ENCODE measurements at regions not wholly inside any gene's neighbourhood (a gene's known extent, or its start where the extent isn't known, plus 50 kb on each side); places are given as distances from the start of the nearest gene placed in this dataset.

DNA sequence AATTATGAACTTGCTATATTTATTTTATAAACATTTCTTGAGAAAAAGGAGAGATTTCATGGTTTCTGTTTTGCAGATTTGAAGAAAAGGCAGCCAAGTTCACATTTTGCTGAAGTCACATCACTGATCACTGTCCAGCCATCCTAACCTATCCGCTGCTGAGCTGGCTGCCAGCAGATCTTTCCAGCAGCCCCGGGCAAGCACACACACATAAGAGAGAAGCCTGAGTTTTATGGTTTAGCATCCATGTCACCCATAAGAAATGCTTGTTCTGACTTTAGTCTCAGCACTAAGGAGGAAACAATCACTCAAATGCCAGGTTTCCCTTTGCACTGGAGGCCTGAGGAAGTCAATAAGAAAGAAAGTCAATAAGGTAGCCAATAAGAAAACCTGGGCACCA lies 287.1 kb downstream of the SMOC2 start:
- no peak overlapping the region for H3K4me2 ChIP-seq
- no peaks in the 10 kb centered on the region for H3F3A ChIP-seq (replicated peaks; ENCODE audit: insufficient read depth)
- no peak for DNase-seq
- 39% methylated on average over 2 of the region's 2 CpGs for WGBS (ENCODE audit: low lambda C conversion rate)
- ChIA-PET POLR2A (no interaction called here), CTCF (interaction anchor here (0.6 kb wide), 1 partner anchor 15 kb away, joined by 3 read pairs; no protein-coding TSS in a partner anchor)
- H3K9me3 ChIP-seq, result no peaks in the 10 kb centered on the region
- no peak overlapping the region for H3K27ac ChIP-seq (ENCODE audit: low read depth in 2 of 2, low read length in 1 of 2)
- no peak overlapping the region for H3K9ac ChIP-seq
- no peaks in the 10 kb centered on the region for H3K36me3 ChIP-seq (replicated peaks in 1 of 2; ENCODE audit: control insufficient read depth in 1 of 2, insufficient read depth in 2 of 2, low read length in 1 of 2)
- no peaks in the 10 kb centered on the region for H3K9me2 ChIP-seq
- H4K20me1 ChIP-seq (ENCODE audit: insufficient read depth), result no peaks in the 10 kb centered on the region
- H3K27me3 ChIP-seq (ENCODE audit: insufficient read depth), result no peaks in the 10 kb centered on the region
- H2AFZ ChIP-seq (ENCODE audit: low read depth), result no peak overlapping the region
- no peak overlapping the region for H3K4me3 ChIP-seq (ENCODE audit: low read depth in 2 of 2, low read length in 1 of 2)
- H3K4me1 ChIP-seq (ENCODE audit: control insufficient read depth in 1 of 2, insufficient read depth in 2 of 2, low read depth in 1 of 2, low read length in 1 of 2), result peaks cover 0 to 3% of the 10 kb centered on the region in 2 experiments; a peak in 2 of 4 replicates
- H3K79me2 ChIP-seq (ENCODE audit: insufficient read depth), result no peaks in the 10 kb centered on the region
- TF ChIP-seq, protein P1, sequence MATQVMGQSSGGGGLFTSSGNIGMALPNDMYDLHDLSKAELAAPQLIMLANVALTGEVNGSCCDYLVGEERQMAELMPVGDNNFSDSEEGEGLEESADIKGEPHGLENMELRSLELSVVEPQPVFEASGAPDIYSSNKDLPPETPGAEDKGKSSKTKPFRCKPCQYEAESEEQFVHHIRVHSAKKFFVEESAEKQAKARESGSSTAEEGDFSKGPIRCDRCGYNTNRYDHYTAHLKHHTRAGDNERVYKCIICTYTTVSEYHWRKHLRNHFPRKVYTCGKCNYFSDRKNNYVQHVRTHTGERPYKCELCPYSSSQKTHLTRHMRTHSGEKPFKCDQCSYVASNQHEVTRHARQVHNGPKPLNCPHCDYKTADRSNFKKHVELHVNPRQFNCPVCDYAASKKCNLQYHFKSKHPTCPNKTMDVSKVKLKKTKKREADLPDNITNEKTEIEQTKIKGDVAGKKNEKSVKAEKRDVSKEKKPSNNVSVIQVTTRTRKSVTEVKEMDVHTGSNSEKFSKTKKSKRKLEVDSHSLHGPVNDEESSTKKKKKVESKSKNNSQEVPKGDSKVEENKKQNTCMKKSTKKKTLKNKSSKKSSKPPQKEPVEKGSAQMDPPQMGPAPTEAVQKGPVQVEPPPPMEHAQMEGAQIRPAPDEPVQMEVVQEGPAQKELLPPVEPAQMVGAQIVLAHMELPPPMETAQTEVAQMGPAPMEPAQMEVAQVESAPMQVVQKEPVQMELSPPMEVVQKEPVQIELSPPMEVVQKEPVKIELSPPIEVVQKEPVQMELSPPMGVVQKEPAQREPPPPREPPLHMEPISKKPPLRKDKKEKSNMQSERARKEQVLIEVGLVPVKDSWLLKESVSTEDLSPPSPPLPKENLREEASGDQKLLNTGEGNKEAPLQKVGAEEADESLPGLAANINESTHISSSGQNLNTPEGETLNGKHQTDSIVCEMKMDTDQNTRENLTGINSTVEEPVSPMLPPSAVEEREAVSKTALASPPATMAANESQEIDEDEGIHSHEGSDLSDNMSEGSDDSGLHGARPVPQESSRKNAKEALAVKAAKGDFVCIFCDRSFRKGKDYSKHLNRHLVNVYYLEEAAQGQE (IDR thresholded peaks at IDR 0.05; ENCODE audit: low read depth, low read length), result no peak
- TF ChIP-seq POLR2AphosphoS5 (IDR thresholded peaks at IDR 0.05; ENCODE audit: low read depth, low read length) (no peak), SIN3A (IDR thresholded peaks at IDR 0.05; ENCODE audit: borderline replicate concordance, low read depth, low read length) (no peak), FOXM1 (IDR thresholded peaks at IDR 0.05; ENCODE audit: low read depth) (no peak), RXRA (IDR thresholded peaks at IDR 0.05; ENCODE audit: borderline replicate concordance, low read depth) (no peak), SMC3 (IDR thresholded peaks at IDR 0.05; ENCODE audit: low read depth, low read length) (no peak), NRF1 (IDR thresholded peaks at IDR 0.05; ENCODE audit: low read depth, low read length) (no peak), FOXJ3 (CRISPR knock-in tag; IDR thresholded peaks at IDR 0.05) (no peak), GATA2 (CRISPR knock-in tag; IDR thresholded peaks at IDR 0.05) (no peak), MXI1 (IDR thresholded peaks at IDR 0.05; ENCODE audit: low read depth, low read length) (no peak), RAD21 (IDR thresholded peaks at IDR 0.05; ENCODE audit: low read length) (no peak), RFX5 (IDR thresholded peaks at IDR 0.05; ENCODE audit: low read length) (no peak), EZH2phosphoT487 (IDR thresholded peaks at IDR 0.05; ENCODE audit: borderline replicate concordance, low read depth) (no peak), GABPA (IDR thresholded peaks at IDR 0.05; ENCODE audit: low read depth) (no peak)
- TF ChIP-seq, protein P2, sequence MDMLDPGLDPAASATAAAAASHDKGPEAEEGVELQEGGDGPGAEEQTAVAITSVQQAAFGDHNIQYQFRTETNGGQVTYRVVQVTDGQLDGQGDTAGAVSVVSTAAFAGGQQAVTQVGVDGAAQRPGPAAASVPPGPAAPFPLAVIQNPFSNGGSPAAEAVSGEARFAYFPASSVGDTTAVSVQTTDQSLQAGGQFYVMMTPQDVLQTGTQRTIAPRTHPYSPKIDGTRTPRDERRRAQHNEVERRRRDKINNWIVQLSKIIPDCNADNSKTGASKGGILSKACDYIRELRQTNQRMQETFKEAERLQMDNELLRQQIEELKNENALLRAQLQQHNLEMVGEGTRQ (IDR thresholded peaks at IDR 0.05; ENCODE audit: borderline replicate concordance, low read depth, low read length), result no peak
- TF ChIP-seq, protein P3, sequence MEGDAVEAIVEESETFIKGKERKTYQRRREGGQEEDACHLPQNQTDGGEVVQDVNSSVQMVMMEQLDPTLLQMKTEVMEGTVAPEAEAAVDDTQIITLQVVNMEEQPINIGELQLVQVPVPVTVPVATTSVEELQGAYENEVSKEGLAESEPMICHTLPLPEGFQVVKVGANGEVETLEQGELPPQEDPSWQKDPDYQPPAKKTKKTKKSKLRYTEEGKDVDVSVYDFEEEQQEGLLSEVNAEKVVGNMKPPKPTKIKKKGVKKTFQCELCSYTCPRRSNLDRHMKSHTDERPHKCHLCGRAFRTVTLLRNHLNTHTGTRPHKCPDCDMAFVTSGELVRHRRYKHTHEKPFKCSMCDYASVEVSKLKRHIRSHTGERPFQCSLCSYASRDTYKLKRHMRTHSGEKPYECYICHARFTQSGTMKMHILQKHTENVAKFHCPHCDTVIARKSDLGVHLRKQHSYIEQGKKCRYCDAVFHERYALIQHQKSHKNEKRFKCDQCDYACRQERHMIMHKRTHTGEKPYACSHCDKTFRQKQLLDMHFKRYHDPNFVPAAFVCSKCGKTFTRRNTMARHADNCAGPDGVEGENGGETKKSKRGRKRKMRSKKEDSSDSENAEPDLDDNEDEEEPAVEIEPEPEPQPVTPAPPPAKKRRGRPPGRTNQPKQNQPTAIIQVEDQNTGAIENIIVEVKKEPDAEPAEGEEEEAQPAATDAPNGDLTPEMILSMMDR (IDR thresholded peaks at IDR 0.05), result no peak
- TF ChIP-seq, protein P4, sequence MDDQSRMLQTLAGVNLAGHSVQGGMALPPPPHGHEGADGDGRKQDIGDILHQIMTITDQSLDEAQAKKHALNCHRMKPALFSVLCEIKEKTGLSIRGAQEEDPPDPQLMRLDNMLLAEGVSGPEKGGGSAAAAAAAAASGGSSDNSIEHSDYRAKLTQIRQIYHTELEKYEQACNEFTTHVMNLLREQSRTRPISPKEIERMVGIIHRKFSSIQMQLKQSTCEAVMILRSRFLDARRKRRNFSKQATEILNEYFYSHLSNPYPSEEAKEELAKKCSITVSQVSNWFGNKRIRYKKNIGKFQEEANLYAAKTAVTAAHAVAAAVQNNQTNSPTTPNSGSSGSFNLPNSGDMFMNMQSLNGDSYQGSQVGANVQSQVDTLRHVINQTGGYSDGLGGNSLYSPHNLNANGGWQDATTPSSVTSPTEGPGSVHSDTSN (IDR thresholded peaks at IDR 0.05), result no peak
